ENCODE measurements at regions not wholly inside any gene's neighbourhood (a gene's known extent, or its start where the extent isn't known, plus 50 kb on each side); places are given as distances from the start of the nearest gene placed in this dataset.

- WGBS, 4 donors: 51 to 79% (median 74%) methylated on average over 1 of the region's 1 CpG
Observed at GRCh38 chr5:125704888-125705287, 718.3 kb upstream of the GRAMD2B start.

GRCh38 chr5:125708583-125708982 is 714.6 kb upstream of the GRAMD2B start:
- intact Hi-C loops (cut with DNase I): no loop called here
- 44 to 100% (median 68%) methylated on average over 2 of the region's 2 CpGs for WGBS, 4 donors

More at GRCh38 chr5:125704888-125705287, 718.3 kb upstream of the GRAMD2B start:
- no peak overlapping the region for H3K4me3 ChIP-seq
- intact Hi-C loops (cut with DNase I): no loop called here
- TF ChIP-seq POLR2A (IDR thresholded peaks at IDR 0.05) (no peak), CTCF (IDR thresholded peaks at IDR 0.05) (no peak)
- H3K27ac ChIP-seq: no peak overlapping the region
- H3K36me3 ChIP-seq (replicated peaks in 1 of 2): no peaks in the 10 kb centered on the region
- peaks cover 0 to 4% of the 10 kb centered on the region in 2 donors for H3K4me1 ChIP-seq (replicated peaks in 1 of 2)
- DNase-seq: no peak
- H3K27me3 ChIP-seq: no peaks in the 10 kb centered on the region
- H3K9me3 ChIP-seq (replicated peaks in 1 of 3): peaks cover 0 to 5% (median 0%) of the 10 kb centered on the region in 3 donors

GRCh38 chr5:125710745-125711144 is 712.5 kb upstream of the GRAMD2B start:
- no peaks in the 10 kb centered on the region for H3K36me3 ChIP-seq (replicated peaks in 1 of 2)

More at GRCh38 chr5:125708583-125708982, 714.6 kb upstream of the GRAMD2B start:
- H3K4me3 ChIP-seq: no peak overlapping the region
- H3K27ac ChIP-seq: no peak overlapping the region
- no peaks in the 10 kb centered on the region for H3K4me1 ChIP-seq (replicated peaks in 1 of 2)
- no peaks in the 10 kb centered on the region for H3K27me3 ChIP-seq
- DNase-seq: no peak
- TF ChIP-seq POLR2A (IDR thresholded peaks at IDR 0.05) (no peak), CTCF (IDR thresholded peaks at IDR 0.05) (no peak)
- H3K36me3 ChIP-seq (replicated peaks in 1 of 2): no peaks in the 10 kb centered on the region
- no peaks in the 10 kb centered on the region for H3K9me3 ChIP-seq (replicated peaks in 1 of 3)

GRCh38 chr5:125712397-125712796 is 710.8 kb upstream of the GRAMD2B start:
- intact Hi-C loops (cut with DNase I): no loop called here
- Histone ChIP-seq H3K27me3 (no peaks in the 10 kb centered on the region), H3K4me1 (replicated peaks in 1 of 2) (no peaks in the 10 kb centered on the region), H3K36me3 (replicated peaks in 1 of 2) (no peaks in the 10 kb centered on the region), H3K27ac (no peak overlapping the region), H3K4me3 (no peak overlapping the region), H3K9me3 (replicated peaks in 1 of 3) (no peaks in the 10 kb centered on the region)
- no peak for DNase-seq
- WGBS, 4 donors: 31 to 53% (median 36%) methylated on average over 1 of the region's 1 CpG
- TF ChIP-seq POLR2A (IDR thresholded peaks at IDR 0.05): no peak
- TF ChIP-seq CTCF (IDR thresholded peaks at IDR 0.05): no peak

More at GRCh38 chr5:125710745-125711144, 712.5 kb upstream of the GRAMD2B start:
- DNase-seq: no peak
- no peaks in the 10 kb centered on the region for H3K4me1 ChIP-seq (replicated peaks in 1 of 2)
- TF ChIP-seq POLR2A (IDR thresholded peaks at IDR 0.05) (no peak), CTCF (IDR thresholded peaks at IDR 0.05) (no peak)
- 92 to 98% (median 94%) methylated on average over 2 of the region's 2 CpGs for WGBS, 4 donors
- no peaks in the 10 kb centered on the region for H3K9me3 ChIP-seq (replicated peaks in 1 of 3)
- H3K4me3 ChIP-seq: no peak overlapping the region
- H3K27ac ChIP-seq: no peak overlapping the region
- H3K27me3 ChIP-seq: no peaks in the 10 kb centered on the region
- intact Hi-C loops (cut with DNase I): no loop called here
